ENCODE measurements at regions not wholly inside any gene's neighbourhood (a gene's known extent, or its start where the extent isn't known, plus 50 kb on each side); places are given as distances from the start of the nearest gene placed in this dataset.

- Histone ChIP-seq H3K27me3 (no peaks in the 10 kb centered on the region), H3K36me3 (no peaks in the 10 kb centered on the region), H3K9me3 (peaks cover 0 to 13% of the 10 kb centered on the region in 2 donors), H3K4me1 (no peaks in the 10 kb centered on the region), H3K27ac (no peak overlapping the region), H3K4me3 (no peak overlapping the region)
- DNase-seq (ENCODE audit: low spot score), result no peak
- TF ChIP-seq CTCF (IDR thresholded peaks at IDR 0.05), result no peak
Measured at GRCh38 chr20:11776687-11777086, 141.0 kb upstream of the BTBD3 start.

DNA sequence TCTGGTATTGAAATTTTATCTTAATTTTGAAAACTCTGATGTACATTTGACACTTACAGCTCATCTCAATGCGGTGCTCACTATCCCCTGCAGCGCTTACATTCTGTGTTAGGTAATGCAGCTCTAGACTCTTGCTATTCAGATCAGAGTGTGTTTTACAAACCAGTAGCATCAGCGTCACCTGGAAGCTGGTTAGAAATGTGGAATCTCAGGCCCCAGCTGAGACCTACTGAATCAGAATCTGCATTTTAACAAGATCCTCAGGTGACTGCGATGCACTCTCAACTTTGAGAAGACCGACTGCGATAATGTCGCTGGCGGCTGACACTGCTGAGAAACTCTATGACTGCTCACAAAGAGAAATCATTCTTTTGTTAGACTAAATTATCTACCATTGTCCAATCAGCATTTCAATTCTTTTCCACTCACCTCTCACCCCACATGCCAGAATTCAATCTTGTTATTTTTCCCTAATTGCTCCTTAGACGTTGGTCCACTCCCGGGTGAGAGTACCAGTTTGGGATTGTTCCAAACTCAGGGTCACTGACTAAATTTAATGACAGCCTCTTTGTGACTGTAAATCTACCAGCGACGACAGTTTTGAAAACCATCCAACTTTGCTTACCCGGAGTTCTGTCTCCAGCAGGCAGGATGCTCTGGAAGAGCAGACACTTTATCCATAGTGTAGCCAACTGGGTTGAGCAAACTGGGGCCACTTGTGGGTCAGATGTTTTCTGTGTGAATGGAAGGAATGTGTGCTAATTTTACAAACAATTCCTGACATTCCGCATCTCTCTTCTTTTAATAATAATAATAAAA is 140.1 kb upstream of the BTBD3 start:
- no peaks in the 10 kb centered on the region for H3K27me3 ChIP-seq
- H3K36me3 ChIP-seq, result no peaks in the 10 kb centered on the region
- H3K4me1 ChIP-seq, result no peaks in the 10 kb centered on the region
- no peak for TF ChIP-seq CTCF (IDR thresholded peaks at IDR 0.05)
- no peak overlapping the region for H3K27ac ChIP-seq
- DNase-seq (ENCODE audit: low spot score), result no peak
- H3K4me3 ChIP-seq, result no peak overlapping the region
- H3K9me3 ChIP-seq, result peaks cover 0 to 13% of the 10 kb centered on the region in 2 donors

GRCh38 chr20:11778206-11778570 is 139.5 kb upstream of the BTBD3 start:
- Histone ChIP-seq H3K36me3 (no peaks in the 10 kb centered on the region), H3K4me1 (no peaks in the 10 kb centered on the region), H3K9me3 (peaks cover 0 to 10% of the 10 kb centered on the region in 2 donors), H3K4me3 (no peak overlapping the region), H3K27me3 (no peaks in the 10 kb centered on the region), H3K27ac (no peak overlapping the region)
- no peak for TF ChIP-seq CTCF (IDR thresholded peaks at IDR 0.05)
- no peak for DNase-seq (ENCODE audit: low spot score)

DNA sequence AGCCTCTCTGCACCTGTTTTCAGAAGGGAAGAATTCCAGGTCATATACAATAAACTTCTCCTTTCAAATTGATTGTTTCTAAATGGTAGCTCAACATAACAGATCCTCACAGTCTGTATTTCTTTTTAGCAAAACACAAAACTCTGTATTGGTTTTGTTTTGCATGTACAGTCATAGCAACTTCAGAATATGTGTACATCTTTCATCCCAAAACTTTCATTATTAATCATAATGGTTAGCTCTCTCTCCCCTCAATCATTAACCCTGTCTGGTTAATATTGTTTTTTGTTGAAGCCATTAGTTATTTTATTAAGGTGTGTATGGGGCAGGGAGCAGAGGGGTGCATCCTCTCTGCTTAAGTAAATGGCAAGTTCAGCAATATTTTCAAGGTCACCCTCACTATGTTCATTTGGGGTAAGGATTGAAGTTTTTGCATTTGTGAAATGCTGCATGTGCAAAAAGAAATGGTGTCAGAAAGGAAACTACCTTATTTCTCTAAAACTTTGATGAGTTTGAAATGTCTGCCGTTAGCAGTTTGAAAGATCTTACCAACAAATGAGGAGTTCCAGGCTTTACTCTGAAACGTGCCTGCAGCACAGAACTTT is 136.8 kb upstream of the BTBD3 start:
- DNase-seq (ENCODE audit: low spot score), result no peak
- Histone ChIP-seq H3K4me1 (no peaks in the 10 kb centered on the region), H3K27ac (no peak overlapping the region), H3K9me3 (no peaks in the 10 kb centered on the region), H3K36me3 (no peaks in the 10 kb centered on the region), H3K27me3 (no peaks in the 10 kb centered on the region), H3K4me3 (no peak overlapping the region)
- TF ChIP-seq CTCF (IDR thresholded peaks at IDR 0.05), result no peak

- H3K4me3 ChIP-seq, result no peak overlapping the region
- no peaks in the 10 kb centered on the region for H3K9me3 ChIP-seq
- H3K27me3 ChIP-seq, result no peaks in the 10 kb centered on the region
- H3K36me3 ChIP-seq, result no peaks in the 10 kb centered on the region
- no peak for DNase-seq (ENCODE audit: low spot score)
- H3K4me1 ChIP-seq, result no peaks in the 10 kb centered on the region
- no peak for TF ChIP-seq CTCF (IDR thresholded peaks at IDR 0.05)
- H3K27ac ChIP-seq, result no peak overlapping the region
Measured at GRCh38 chr20:11783102-11783850, 134.4 kb upstream of the BTBD3 start.

All from right atrium auricular region (tissue), 2 donors.